Mucosa of descending colon (tissue), 3 donors: ENCODE measurements at regions not wholly inside any gene's neighbourhood (a gene's known extent, or its start where the extent isn't known, plus 50 kb on each side); places are given as distances from the start of the nearest gene placed in this dataset.

ENCODE experiments used
- ATAC-seq: fragments of 200-7000 bp; cut with Tn5 transposase; one replicate; pipeline ENCODE4 v1.9.1; 2020; ENCODE audit warnings: mild to moderate bottlenecking, moderate library complexity
- DNase-seq, 3 donors: peaks; one replicate each; pipeline ENCODE4 v3.0.0-alpha.2; 2020
- H3K36me3 ChIP-seq: fragments of 200-600 bp; one replicate; pipeline ENCODE4 v1.8.0; 2021; ENCODE audit warnings: low read depth, mild to moderate bottlenecking
- H3K4me1 ChIP-seq: fragments of 200-600 bp; one replicate; pipeline ENCODE4 v1.8.0; 2021; ENCODE audit warnings: low read depth, mild to moderate bottlenecking
- H3K4me3 ChIP-seq: fragments of 200-600 bp; one replicate; pipeline ENCODE4 v1.8.0; 2021; ENCODE audit warnings: mild to moderate bottlenecking
- H3K9me3 ChIP-seq: fragments of 200-600 bp; one replicate; pipeline ENCODE4 v1.8.0; 2021; ENCODE audit warnings: mild to moderate bottlenecking
- intact Hi-C, 2 donors: fragments of 100-400 bp; cut with DNase I in 1 of 2; cut with micrococcal nuclease in 1 of 2; formaldehyde crosslinking; loops; one replicate each; pipeline versions ENCODE4 v1.11.0 to v1.11.1; 2022; cut with DNase I, micrococcal nuclease
- TF ChIP-seq, protein P1 (sequence below): fragments of 200-600 bp; IDR thresholded peaks from one replicate; pipeline ENCODE4 v1.8.0; 2022; ENCODE audit warnings: antibody characterized with exemption, mild to moderate bottlenecking
- donor health status: DM: no; HTN: no; CAD: no; lungs with moderate emphysema.
- donor health status: DM: no; HTN: no; CAD: no.
- donor health status: DM: no; HTN: yes; CAD: no.

DNA sequence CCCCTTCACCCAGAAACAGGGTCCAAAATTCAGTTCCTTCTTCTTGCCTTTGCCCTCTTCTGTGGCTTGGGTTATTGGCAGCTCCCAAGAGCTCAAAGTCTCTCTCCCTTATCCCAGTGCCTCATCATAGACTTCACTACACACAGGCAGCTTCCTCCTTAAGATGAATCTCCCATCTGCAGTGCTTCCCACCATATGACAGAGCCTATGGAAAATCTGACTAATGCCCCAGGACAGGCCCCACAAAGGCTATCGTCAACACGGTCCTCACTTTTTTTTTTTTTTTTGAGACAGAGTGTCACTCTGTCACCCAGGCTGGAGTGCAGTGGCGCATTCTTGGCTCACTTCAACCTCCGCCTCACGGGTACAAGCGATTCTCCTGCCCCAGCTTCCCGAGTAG lies 194.1 kb downstream of the MEX3B start:
- intact Hi-C loops, result no loop called here
- no peak overlapping the region for H3K4me3 ChIP-seq
- TF ChIP-seq, protein P1, sequence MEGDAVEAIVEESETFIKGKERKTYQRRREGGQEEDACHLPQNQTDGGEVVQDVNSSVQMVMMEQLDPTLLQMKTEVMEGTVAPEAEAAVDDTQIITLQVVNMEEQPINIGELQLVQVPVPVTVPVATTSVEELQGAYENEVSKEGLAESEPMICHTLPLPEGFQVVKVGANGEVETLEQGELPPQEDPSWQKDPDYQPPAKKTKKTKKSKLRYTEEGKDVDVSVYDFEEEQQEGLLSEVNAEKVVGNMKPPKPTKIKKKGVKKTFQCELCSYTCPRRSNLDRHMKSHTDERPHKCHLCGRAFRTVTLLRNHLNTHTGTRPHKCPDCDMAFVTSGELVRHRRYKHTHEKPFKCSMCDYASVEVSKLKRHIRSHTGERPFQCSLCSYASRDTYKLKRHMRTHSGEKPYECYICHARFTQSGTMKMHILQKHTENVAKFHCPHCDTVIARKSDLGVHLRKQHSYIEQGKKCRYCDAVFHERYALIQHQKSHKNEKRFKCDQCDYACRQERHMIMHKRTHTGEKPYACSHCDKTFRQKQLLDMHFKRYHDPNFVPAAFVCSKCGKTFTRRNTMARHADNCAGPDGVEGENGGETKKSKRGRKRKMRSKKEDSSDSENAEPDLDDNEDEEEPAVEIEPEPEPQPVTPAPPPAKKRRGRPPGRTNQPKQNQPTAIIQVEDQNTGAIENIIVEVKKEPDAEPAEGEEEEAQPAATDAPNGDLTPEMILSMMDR, result no peak
- no peaks in the 10 kb centered on the region for H3K9me3 ChIP-seq
- DNase-seq (no peak), ATAC-seq (no peak)
- H3K36me3 ChIP-seq, result no peaks in the 10 kb centered on the region
- no peaks in the 10 kb centered on the region for H3K4me1 ChIP-seq

DNA sequence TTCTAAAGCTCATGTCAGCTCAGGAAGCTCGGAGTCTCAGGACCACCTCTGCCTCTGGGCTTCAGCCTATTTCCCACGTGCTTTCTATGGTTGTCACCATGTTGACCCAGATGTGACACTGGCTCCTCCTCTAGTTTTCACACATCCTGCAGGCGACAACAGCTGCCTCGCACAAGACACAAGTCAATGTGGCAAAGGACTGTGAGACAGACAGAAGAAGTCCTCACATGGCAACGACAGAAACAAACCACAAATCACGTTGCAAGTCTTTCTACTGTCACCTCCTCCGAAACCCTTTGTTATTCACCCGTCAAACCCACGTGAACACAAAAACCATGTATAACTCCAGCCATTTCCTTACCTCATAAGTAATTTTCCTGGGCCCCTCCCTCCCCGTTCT lies 194.5 kb downstream of the MEX3B start:
- Histone ChIP-seq H3K4me1 (no peaks in the 10 kb centered on the region), H3K4me3 (no peak overlapping the region), H3K36me3 (no peaks in the 10 kb centered on the region), H3K9me3 (no peaks in the 10 kb centered on the region)
- intact Hi-C loops, result no loop called here
- TF ChIP-seq, protein P1, result no peak
- DNase-seq (no peak), ATAC-seq (no peak)

DNA sequence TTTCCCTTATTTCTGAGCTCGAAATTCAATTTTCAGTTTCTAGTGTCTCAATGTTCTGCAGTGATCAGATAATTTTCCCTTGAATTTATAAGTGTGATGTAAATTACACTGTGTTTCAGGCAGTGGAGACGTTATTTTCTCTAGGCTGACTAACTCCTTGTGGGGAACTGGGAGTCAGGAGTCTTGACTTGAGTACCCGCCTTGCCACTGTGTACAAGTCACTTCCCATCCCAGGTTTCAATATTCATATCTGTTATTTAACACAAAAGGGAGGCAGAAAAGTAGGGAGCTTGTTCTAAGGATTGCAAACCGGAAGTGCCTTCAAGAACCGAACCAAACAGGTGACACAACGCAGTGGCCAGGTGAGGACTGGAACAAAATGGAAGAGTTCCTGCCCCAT lies 196.5 kb downstream of the MEX3B start:
- no peaks in the 10 kb centered on the region for H3K9me3 ChIP-seq
- no peaks in the 10 kb centered on the region for H3K4me1 ChIP-seq
- TF ChIP-seq, protein P1, result no peak
- no peak overlapping the region for H3K4me3 ChIP-seq
- no peak for DNase-seq
- intact Hi-C loops, result no loop called here
- H3K36me3 ChIP-seq, result no peaks in the 10 kb centered on the region
- no peak for ATAC-seq

DNA sequence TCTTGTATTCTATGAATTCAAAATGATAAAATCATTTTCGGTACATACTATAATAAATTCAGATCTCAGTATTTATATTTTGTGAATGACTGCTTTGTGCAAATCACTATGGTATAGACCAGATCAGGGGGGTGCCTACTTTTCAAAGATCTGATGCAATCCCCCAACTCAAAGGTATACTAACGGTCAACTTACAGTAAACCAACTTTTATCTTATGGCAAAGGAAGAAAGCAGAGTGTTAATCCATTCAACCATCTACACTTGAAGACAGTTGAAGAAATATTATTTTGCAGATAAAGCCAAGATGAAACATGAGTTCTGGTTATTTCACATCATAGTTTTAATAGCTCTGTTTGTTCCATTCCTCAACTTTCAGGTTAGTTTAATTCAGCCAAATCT lies 197.1 kb downstream of the MEX3B start:
- no peaks in the 10 kb centered on the region for H3K36me3 ChIP-seq
- ATAC-seq (no peak), DNase-seq (no peak)
- no peaks in the 10 kb centered on the region for H3K4me1 ChIP-seq
- TF ChIP-seq, protein P1, result no peak
- H3K9me3 ChIP-seq, result no peaks in the 10 kb centered on the region
- intact Hi-C loops, result no loop called here
- H3K4me3 ChIP-seq, result no peak overlapping the region

DNA sequence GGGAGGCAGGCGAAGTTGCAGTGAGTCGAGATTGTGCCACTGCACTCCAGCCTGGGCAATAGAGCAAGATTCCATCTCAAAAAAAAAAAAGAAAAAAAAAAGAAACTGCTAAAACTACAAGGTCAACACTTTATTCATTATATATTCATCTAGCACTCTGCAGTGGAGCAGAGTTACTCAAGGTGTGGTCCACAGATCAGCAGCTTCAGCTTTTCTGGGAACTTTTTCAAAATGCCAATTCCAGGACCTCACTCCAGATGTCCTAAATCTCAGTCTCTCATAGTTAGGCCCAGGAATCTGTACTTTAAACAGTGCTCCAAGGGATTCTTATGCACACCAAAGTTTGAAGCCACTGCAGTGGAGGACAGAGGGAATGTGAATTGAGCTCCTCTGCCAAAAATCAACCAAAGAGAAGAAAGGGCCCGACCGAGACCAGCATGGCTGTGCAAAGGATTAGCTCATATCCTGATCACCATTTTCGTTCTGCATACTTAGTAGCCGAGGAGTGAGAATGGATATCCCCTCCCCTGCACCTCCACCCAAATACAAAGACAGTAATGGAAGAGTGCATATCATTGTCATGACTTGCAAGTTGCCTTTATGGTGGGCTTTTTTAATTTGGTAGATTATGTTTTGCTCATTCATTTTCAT lies 201.9 kb downstream of the MEX3B start:
- H3K9me3 ChIP-seq, result no peaks in the 10 kb centered on the region
- DNase-seq, result no peak
- no peaks in the 10 kb centered on the region for H3K4me1 ChIP-seq
- intact Hi-C loops, result no loop called here
- H3K36me3 ChIP-seq, result no peaks in the 10 kb centered on the region
- no peak for ATAC-seq
- H3K4me3 ChIP-seq, result no peak overlapping the region
- TF ChIP-seq, protein P1, result no peak

DNA sequence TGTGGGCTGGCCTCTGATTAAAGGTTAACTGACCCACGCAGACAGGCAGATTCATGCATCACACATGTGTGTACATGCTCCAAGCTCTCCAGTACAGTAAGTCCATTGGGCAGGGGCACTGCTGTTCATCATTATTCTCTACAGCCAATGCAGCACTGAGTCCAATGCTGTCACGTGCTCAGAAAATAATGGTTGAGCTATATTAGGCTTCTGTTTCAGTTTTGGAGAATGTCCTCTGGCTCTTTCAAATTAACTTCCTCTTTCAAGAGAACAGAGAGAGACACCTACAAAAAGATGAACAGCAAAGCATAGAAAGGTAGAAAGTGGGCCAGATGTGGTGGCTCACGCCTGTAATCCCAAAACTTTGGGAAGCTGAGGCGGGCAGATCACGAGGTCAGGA lies 202.6 kb downstream of the MEX3B start:
- ATAC-seq, result no peak
- Histone ChIP-seq H3K4me3 (no peak overlapping the region), H3K9me3 (no peaks in the 10 kb centered on the region), H3K4me1 (no peaks in the 10 kb centered on the region), H3K36me3 (no peaks in the 10 kb centered on the region)
- TF ChIP-seq, protein P1, result no peak
- intact Hi-C loops, result no loop called here
- no peak for DNase-seq
